GM18505 (cell line): ENCODE measurements at regions not wholly inside any gene's neighbourhood (a gene's known extent, or its start where the extent isn't known, plus 50 kb on each side); places are given as distances from the start of the nearest gene placed in this dataset.
"Not testable (repeated sequence)": the region's sequence is repeated elsewhere in the genome, so short reads cannot be mapped to it uniquely, and the experiment has no call there.

Experiments
- ATAC-seq: cut with Tn5 transposase; IDR thresholded peaks from one replicate; pipeline ENCODE4 v1.9.1; 2021; ENCODE audit not compliant: unreplicated experiment
- POLR2A ChIP-seq: IDR thresholded peaks from 4 replicates; pipeline ENCODE4 v1.6.1; 2011; ENCODE audit warnings: borderline replicate concordance; ENCODE audit not compliant: insufficient read depth, insufficient read length; ENCODE audit errors: extremely low read depth

- peak; percentile 34 for ATAC-seq
Observed at GRCh38 chr3:152738656-152739055, 96.3 kb upstream of the P2RY1 start.

GRCh38 chr3:152742368-152743347 lies 92.3 kb upstream of the P2RY1 start:
- ATAC-seq, result no peak
- TF ChIP-seq POLR2A, result no peak

More at GRCh38 chr3:152738656-152739055, 96.3 kb upstream of the P2RY1 start:
- TF ChIP-seq POLR2A, result no peak

DNA sequence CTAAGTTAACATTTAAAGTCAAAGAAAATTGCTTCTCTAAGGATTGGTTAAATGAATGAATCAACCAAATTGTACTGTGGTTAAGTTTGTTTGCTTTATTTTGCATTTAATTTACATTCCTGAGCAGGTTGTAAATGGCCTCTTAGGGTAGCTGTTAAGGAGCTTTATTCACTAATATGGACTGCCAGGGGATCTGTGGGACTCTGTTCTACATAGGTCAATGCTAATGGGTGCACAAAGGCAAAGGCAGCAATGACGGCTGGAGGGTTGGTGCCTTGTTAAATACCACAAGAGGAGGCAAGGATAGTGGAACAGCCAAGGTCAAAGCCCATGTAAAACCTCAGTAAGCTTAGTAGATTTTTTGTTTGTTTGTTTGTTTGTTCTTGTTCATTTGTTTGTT lies 89.3 kb upstream of the P2RY1 start:
- no peak for ATAC-seq
- no peak for TF ChIP-seq POLR2A

- ATAC-seq, result no peak
- no peak for TF ChIP-seq POLR2A
Observed at GRCh38 chr3:152754303-152754702, 80.6 kb upstream of the P2RY1 start.

GRCh38 chr3:152756807-152757206 lies 78.1 kb upstream of the P2RY1 start:
- no peak for TF ChIP-seq POLR2A
- ATAC-seq, result no peak

- ATAC-seq, result no peak
- TF ChIP-seq POLR2A, result no peak
Observed at GRCh38 chr3:152760024-152760563, 74.8 kb upstream of the P2RY1 start.

GRCh38 chr3:152760591-152760990 lies 74.3 kb upstream of the P2RY1 start:
- ATAC-seq, result no peak
- TF ChIP-seq POLR2A, result no peak

- ATAC-seq, result no peak
- TF ChIP-seq POLR2A, result no peak
Observed at GRCh38 chr3:152768478-152768877, 66.5 kb upstream of the P2RY1 start.

DNA sequence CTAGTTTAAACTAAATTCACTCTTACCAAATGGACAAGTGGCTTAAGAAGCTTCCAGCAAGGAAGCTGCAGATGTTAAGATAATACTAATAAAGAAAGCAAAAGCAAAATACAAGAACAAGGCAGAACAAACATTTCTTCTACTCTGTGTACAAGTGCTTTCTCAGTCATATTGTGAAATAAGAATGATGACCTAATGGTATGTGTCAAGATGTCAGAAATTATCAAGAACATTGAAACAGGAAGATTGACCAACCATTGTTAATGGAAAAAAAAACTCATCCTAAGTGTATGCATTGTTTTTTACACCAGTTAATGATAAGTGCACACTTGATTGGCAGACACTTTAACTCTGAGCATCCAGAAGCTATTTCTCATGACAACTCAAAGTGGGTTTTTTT lies 65.4 kb upstream of the P2RY1 start:
- TF ChIP-seq POLR2A, result no peak
- peak; percentile 90 for ATAC-seq

- no peak for ATAC-seq
- TF ChIP-seq POLR2A, result no peak
Observed at GRCh38 chr3:152770296-152770695, 64.6 kb upstream of the P2RY1 start.

DNA sequence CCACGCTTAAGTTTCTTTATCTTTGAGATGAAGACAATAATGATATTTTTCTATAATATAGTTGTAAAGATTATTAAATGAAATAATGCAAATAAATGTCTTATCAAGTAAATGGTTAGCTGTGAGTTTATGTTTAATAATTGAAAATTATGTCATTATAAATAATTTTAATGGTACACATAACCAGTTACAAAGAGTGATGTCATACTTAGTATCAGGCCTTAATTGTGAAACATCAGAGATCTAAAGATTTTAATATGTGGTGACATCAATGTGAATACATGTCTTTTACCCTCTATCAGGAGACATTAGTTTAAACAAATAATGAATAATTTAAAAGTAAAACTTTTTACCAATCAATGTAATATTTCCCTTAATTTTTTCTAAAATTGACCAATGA lies 63.8 kb upstream of the P2RY1 start:
- ATAC-seq, result no peak
- TF ChIP-seq POLR2A, result no peak

DNA sequence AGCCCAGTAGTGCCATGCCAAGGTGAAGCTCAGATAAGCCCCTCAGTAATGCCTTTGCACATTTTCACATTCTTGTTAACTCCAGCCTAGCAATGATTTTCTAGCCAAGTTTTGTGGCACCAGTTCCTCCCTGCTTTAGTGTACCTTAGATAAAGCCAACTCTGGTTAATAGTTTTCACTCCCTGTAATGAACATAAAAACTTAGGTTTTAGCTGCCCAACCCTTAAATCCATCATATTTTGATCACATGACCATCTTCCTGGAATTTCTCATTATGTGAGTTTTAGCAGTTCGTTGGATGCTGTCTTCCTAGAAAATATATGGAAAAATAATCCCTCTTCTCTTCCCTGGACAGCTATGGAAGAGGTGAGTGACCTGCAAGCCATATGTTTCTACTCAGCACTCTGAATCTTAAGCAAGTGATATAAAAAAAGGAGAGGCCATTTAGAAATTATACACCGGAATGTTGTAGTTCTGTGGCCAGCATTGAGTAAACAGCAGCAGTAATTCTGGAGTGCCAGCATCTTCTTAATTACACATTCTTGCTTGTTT lies 62.2 kb upstream of the P2RY1 start:
- ATAC-seq, result no peak
- no peak for TF ChIP-seq POLR2A

- ATAC-seq, result no peak
- no peak for TF ChIP-seq POLR2A
Observed at GRCh38 chr3:152773633-152774032, 61.3 kb upstream of the P2RY1 start.

GRCh38 chr3:152774230-152774629 lies 60.7 kb upstream of the P2RY1 start:
- not testable (repeated sequence) for ATAC-seq
